ENCODE measurements at regions not wholly inside any gene's neighbourhood (a gene's known extent, or its start where the extent isn't known, plus 50 kb on each side); places are given as distances from the start of the nearest gene placed in this dataset.

DNA sequence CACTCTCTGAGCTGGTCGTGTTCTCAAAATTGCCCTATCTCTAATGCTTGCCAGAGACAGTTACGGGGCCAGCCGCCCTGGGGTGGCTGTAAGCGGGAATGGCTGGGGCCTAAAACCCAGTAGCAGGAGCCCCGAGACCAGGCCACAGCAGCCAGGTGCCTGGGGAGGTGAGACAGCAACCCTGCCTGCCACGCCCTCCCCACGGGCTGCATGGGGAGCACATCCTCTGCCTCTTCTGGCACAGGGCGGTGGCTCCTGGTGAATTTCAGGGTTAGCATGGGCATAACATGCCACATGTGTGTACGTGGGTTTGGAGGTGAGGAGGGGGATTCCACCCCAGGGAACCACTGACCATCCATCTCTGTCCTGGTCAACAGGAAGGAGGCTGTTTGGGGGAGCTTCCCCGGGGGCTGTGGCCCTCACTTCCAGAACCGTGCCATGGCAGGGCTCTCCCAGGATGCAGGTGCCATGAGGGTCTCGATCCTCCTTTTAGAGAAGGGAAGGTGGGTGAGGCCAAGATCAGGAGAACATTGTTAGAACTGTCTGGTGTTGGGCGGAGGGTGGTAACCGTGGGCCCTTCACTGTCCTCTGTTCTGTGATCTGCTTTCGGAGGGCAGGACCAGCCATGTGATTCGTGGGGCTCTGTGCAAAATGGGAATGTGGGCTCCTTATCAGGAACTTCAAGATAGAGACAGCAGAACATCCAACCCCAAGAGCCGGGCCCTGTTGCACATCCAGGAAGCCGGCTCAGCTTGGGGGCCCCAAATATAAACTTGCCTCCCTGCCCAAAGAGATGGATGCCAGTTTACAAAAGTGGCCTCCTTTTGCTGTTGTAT is 312.2 kb upstream of the DIO3 start:
- no peak for DNase-seq (ENCODE audit: low spot score)
- TF ChIP-seq, protein P1, sequence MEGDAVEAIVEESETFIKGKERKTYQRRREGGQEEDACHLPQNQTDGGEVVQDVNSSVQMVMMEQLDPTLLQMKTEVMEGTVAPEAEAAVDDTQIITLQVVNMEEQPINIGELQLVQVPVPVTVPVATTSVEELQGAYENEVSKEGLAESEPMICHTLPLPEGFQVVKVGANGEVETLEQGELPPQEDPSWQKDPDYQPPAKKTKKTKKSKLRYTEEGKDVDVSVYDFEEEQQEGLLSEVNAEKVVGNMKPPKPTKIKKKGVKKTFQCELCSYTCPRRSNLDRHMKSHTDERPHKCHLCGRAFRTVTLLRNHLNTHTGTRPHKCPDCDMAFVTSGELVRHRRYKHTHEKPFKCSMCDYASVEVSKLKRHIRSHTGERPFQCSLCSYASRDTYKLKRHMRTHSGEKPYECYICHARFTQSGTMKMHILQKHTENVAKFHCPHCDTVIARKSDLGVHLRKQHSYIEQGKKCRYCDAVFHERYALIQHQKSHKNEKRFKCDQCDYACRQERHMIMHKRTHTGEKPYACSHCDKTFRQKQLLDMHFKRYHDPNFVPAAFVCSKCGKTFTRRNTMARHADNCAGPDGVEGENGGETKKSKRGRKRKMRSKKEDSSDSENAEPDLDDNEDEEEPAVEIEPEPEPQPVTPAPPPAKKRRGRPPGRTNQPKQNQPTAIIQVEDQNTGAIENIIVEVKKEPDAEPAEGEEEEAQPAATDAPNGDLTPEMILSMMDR (IDR thresholded peaks at IDR 0.05; ENCODE audit: extremely low read depth, missing control alignments) = no peak

DNA sequence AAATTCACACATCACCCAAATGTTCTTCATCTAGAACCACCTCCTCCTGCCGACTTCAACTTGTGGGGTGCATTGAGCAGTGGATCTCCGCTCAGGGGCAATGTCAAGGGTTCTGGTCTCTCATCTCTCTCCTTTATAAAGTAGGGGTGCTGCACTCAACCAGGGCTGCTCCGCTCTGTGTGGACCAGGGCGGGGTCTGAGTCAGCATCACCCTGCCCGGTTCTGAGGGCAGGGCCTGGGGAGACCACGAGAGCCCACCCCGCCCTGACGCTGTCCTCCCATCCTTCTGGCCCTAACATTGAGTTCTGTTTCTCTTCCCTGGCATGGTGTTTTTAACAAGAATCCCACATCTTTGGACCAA is 311.6 kb upstream of the DIO3 start:
- TF ChIP-seq, protein P1 (IDR thresholded peaks at IDR 0.05; ENCODE audit: extremely low read depth, missing control alignments) = no peak
- no peak for DNase-seq (ENCODE audit: low spot score)

DNA sequence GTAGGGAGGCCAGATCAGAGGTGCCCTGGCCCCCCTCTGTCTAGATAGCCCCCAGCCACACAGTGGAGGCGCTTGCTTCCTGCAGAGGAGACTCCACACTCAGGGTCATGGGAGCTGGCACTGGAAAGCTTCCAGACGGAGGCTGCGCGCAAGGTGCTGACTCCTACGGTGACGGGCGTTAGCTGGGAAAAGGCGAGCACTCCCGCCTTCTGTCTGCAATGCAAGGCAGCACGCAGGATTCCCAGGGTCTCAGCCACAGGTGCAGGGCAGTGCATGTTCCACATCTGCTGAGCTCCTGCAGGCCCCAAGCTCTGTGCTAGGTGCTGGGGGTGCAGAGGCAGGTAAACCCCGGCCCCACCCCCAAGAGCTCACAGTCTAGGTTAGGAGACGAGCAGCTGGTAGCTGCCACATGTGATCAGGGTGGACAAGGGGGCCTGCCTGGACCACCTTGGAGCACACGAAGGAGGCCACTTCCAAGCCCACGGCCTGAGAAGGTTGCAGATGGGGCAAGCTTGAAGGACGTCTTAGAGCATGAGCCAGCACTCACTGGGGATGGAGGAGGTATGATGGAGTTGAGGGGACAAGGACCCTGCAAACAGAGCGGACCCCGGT is 310.9 kb upstream of the DIO3 start:
- no peak for DNase-seq (ENCODE audit: low spot score)
- TF ChIP-seq, protein P1 (IDR thresholded peaks at IDR 0.05; ENCODE audit: extremely low read depth, missing control alignments) = no peak

DNA sequence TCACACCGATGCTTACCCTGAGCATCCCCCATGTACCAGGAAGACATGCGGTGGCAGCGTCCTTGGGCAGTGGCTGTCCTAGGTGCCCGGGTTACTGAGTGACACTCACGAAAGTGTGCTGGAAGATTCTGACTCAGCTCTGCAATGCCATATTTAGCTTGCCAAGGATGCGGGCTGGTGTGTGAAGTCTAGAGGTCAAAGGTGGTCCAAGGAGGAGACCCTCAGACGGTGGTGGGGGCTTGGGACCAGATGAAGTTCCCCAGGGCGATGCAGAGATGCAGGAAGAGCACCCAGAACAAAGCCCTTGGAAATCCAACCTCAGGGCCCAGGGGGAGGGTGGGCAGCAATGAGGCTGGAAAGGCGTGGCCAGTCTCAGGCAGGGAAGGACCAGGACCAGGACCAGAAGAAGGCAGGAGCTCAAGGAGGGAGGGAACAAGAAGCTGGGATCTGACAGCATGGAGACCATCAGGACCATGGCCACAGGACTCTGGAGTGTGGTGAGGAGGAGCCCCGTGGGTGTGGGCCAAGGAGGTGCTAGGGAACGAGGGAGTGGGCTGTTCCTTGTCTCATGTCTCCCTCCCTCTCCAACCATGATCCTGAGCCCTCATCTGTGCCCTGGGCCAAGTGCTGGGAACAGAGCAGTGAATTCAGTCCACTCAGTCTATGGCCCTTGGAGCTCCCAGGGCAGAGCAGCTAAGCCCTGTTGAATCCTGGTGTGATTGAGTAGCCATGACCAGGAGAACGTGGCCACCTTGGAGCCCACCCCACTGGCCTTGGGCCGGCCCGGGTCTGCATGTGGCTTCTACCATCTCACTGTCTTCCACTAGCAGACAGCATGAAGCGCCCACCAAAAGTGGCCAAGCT is 310.1 kb upstream of the DIO3 start:
- DNase-seq (ENCODE audit: low spot score) = no peak

DNA sequence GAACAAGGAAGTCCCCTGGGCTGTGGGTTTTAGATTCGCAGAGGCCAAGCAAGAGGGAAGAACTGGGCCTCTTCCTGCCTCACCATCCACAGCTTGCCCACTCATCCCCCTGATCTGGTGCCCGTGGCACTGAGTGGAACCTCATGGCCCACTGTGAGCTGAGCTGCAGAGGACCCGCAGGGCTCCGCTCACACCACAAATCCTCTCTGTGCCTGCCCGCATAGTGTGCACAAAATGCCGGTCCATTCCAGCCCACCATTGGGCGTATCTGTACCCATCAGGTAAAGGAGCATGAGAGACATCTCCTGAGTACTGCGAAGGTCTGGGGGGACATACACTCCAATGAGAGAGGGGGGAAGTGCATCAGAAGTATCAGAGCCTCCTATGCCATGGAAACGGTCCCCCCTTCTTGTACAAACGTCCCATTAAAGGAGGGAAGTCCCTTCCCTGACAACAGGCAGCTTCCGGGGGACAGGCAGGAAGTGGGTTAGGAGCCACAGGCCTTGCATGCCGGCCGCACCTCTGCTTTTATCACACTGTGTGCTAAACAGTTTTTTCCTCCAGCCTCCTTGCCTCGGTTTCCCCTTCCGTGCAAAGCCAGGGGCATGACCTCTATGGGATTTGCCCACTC is 309.4 kb upstream of the DIO3 start:
- TF ChIP-seq, protein P1 (IDR thresholded peaks at IDR 0.05; ENCODE audit: extremely low read depth, missing control alignments) = no peak
- DNase-seq (ENCODE audit: low spot score) = no peak

More for the DNA sequence above, 310.1 kb upstream of the DIO3 start:
- TF ChIP-seq, protein P1 (IDR thresholded peaks at IDR 0.05; ENCODE audit: extremely low read depth, missing control alignments) = no peak

DNA sequence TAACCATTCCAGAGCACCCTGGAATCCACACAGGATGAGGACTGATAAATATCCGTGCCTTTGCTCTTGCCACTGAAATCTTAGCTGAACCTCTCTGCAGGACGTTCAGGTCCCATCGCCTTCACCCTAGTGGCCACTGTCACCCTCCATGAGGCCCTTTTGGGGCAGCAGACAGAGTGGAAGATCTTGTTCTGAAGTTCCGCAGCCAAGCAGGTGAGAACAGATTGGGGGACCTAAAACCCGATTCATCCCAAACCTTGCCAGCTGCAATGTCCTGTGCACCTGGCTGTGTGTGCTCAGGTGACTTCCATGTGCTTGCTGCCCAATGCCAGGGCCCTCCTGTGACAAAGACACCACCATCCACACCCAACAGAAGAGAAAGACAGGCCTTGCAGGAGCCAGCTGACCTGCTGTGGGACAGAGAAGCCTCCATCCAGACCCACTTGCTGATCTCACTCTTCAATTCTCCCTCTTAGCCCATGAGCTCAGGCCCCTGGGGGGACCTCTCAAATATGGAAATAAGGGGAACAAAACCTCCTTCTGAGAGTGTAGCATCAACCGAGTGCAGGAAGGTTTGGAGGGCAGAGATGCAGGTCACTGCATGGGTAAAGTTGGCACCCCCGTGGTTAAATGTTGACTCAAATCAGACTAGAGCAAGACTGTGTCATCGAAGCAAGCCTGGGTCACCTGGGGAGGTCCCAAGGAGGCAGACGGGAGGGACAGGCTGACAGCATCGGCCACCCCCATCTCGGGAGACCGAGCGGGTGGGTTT is 308.7 kb upstream of the DIO3 start:
- no peak for DNase-seq (ENCODE audit: low spot score)

More for the DNA sequence above, 308.7 kb upstream of the DIO3 start:
- TF ChIP-seq, protein P1 (IDR thresholded peaks at IDR 0.05; ENCODE audit: extremely low read depth, missing control alignments) = no peak

All from GM20000 (cell line).